AML-193 (cell line): ENCODE measurements at regions not wholly inside any gene's neighbourhood (a gene's known extent, or its start where the extent isn't known, plus 50 kb on each side); places are given as distances from the start of the nearest gene placed in this dataset.
A peak's percentile ranks its signal among the peaks of the same experiment; 100 is the strongest.
"Not testable (repeated sequence)": the region's sequence is repeated elsewhere in the genome, so short reads cannot be mapped to it uniquely, and the experiment has no call there.

Experiments used
- DNase-seq, 2 experiments: peaks; one replicate each; lab custom pipeline; 2025; lab: John Stamatoyannopoulos, UW

GRCh38 chr20:2203436-2203835 is 92.4 kb upstream of the TGM3 start:
- DNase-seq: no peak

GRCh38 chr20:2204021-2204420 is 91.8 kb upstream of the TGM3 start:
- no peak for DNase-seq

GRCh38 chr20:2206957-2207769 is 88.6 kb upstream of the TGM3 start:
- DNase-seq: peak; percentile 8 to 32

DNA sequence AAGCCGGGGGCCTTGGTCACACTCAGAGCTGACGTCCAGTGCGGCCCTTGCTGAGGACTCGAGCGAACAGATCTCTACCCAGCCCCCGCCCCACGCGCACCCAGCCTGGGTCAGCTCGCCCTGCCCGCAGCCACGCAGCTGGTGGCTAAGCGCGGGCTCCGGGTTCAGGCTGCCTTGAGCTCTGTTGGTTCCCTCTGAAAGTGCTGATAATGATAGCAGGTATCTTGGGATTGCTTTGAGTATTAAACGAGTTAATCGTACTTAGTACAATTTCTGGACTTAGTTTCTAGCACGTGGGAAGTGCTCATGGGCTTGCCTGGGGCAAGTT is 88.1 kb upstream of the TGM3 start:
- no peak for DNase-seq

- DNase-seq: no peak
These were observed 86.9 kb upstream of the TGM3 start for GRCh38 chr20:2208897-2209296.

GRCh38 chr20:2210646-2211552 is 84.9 kb upstream of the TGM3 start:
- peak in 1 of 2 experiments; percentile 19 for DNase-seq

GRCh38 chr20:2212456-2213015 is 83.3 kb upstream of the TGM3 start:
- no peak for DNase-seq

DNA sequence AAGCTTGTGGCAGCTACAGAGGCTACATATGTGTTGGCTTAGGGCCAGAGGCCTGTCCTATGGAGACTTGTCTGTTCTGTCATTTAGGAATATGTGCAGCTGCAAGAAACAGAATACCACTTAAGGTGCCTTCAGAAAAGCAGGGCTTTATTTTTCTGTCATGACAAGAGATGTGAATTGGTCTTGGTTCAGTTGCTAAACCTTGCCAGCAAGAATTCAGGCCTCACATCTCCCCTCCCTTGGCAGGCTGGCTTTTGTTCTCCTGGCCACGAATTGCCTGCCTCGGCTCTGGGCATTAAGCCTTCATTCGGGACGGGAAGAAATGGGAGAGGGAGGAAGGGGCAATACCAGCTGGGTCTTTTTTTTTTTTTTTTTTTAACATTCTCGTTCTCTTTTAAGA is 82.4 kb upstream of the TGM3 start:
- DNase-seq: no peak

- peak; percentile 81 to 85 for DNase-seq
These were observed 77.8 kb upstream of the TGM3 start for GRCh38 chr20:2217857-2218539.

- DNase-seq: no peak
These were observed 76.3 kb upstream of the TGM3 start for GRCh38 chr20:2219481-2220006.

- no peak for DNase-seq
These were observed 75.5 kb upstream of the TGM3 start for GRCh38 chr20:2220298-2220697.

DNA sequence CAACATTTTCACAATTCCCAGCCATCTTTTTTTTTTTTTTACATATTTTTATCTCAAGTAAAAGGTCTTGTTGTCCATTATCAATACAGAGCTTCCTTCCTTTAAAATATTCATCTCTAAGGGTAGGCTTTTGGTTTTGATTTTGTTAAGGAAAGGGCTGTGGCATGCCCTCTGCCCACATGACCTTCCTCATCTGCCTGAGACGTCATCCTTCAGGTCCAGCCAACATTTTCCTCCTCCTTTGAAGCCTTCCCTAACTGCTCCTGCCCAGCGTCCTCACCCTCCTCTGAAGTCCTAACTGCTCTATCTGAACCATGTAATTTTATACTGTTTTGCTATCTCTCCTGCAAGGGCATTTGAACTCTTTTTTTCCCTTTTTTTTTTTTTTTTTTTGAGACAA is 73.9 kb upstream of the TGM3 start:
- no peak for DNase-seq

DNA sequence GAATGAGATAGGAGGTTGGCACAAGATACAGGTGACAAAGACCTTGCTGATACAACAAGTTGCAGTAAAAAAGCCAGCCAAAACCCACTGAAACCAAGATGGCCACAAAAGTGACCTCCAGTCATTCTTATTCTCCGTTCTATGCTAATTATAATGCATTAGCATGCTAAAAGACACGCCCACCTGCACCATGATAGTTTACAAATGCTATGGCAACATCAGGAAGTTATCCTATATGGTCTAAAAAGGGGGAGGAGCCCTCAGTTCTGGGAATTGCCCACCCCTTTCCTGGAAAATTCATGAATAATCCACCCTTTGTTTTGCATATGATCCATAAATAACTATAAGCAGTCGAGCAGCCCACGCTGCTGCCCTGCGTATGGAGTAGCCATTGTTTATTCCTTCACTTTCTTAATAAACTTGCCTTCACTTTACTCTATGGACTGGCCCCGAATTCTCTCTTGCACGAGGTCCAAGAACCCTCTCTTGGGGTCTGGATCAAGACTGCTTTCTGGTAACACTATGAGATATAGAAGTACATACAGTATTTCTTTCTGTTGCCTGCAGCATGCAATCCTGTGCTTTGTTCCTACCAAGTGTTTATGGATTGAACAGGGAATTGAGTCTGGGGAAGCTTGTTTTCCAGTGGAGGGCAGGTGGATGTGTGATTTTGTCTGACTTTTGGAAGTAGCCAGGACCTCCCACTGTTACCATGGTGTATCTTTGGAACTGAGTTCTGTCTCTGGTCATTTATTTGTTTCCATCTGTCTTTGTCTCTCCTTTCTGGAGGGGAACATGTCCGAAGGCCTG is 72.0 kb upstream of the TGM3 start:
- DNase-seq: no peak

DNA sequence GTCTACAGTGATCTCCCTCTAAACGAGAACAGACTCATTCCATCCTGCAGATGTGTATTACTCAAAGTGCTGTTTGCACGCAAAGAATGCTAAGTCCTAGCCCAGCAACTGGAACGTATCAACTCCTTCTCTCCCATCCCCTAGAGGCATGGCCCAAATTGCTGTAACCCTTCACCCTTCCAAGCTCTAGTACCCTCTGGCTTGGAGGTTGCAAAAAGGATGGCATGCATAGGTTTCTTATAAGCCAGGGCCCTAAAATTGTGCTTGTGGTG is 71.5 kb upstream of the TGM3 start:
- no peak for DNase-seq

- DNase-seq: not testable (repeated sequence)
These were observed 68.5 kb upstream of the TGM3 start for GRCh38 chr20:2227285-2227684.

DNA sequence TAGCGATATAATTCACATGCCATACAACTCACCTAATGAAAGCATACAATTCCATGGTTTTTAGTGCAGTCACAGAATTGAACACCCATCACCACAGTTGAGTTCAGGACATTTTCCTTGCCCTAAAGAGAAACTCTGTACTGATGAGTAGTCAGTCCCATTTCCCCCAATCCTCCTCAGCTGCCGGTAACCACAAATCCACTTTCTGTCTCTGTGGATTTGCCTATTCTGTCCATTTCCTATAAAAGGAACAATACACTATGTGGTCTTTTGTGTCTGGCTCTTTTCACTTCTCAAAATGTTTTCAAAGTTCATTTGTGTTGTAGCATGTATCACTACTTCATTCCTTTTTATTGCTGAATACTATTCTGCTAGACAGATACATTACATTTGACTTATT is 67.9 kb upstream of the TGM3 start:
- no peak for DNase-seq

- no peak for DNase-seq
These were observed 66.9 kb upstream of the TGM3 start for GRCh38 chr20:2228926-2229325.

DNA sequence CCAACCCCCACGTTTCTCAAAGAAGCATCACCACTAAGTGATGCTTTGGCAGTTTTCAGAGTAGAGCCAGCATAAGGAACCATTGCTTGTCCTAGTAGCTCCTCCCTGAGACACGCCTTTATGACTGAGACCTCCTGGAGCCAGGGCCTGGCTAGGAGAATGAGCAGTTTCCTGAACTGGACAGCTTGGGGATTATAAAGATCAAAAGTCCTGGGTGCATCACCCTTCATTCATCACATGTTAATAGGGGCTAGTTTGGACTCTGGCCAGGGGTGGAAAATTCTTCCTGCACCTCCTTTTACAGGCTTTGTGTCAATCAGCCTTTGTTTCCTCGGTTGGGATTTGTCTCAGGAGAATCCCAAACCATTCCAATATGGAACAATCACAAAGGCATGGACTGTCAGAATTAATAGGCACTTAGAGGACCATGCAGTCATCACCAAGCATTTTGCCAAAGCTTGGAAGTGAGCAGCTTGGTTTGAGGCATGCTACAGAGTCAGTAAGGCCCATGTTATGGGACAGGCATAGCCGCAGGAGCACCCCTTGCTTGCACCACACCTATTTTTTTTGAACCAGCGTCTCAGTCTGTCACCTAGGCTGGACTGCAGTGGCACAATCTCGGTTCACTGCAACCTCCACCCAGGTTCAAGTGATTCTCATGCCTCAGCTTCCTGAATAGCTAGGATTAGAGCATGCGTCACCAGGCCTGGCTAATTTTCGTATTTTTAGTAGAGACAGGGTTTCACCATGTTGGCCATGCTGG is 64.9 kb upstream of the TGM3 start:
- DNase-seq: no peak

DNA sequence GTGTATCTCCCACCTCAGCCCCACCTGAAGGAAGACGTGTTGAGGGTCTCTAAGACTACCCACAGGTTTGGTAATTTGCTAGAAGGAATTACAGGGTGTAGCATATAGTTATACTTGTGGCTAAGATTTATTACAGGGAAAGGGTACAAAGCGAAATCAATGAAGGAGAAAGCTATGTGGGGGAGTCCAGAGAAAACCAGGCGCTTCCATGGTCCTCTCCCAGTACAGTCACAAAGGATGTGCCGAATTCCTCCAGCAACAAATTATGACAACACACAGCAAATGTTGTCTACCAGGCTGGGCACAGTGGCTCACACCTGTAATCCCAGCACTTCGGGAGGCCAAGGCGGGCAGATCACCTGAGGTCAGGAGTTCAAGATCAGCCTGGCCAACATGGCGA is 64.1 kb upstream of the TGM3 start:
- no peak for DNase-seq

- no peak for DNase-seq
These were observed 61.1 kb upstream of the TGM3 start for GRCh38 chr20:2234598-2235191.
